GM12872 (cell line): ENCODE measurements at regions not wholly inside any gene's neighbourhood (a gene's known extent, or its start where the extent isn't known, plus 50 kb on each side); places are given as distances from the start of the nearest gene placed in this dataset.

Experiments
- CTCF ChIP-seq: IDR thresholded peaks from 3 replicates; pipeline ENCODE4 v1.5.1; 2011; ENCODE audit warnings: low read depth, mild to moderate bottlenecking, low read length, moderate library complexity; ENCODE audit not compliant: insufficient read depth

- no peak for TF ChIP-seq CTCF
Observed at GRCh38 chr12:123059500-123059899, 79.0 kb downstream of the ARL6IP4 start.

- TF ChIP-seq CTCF = no peak
Observed at GRCh38 chr12:123058980-123059379, 78.5 kb downstream of the ARL6IP4 start.

GRCh38 chr12:123058481-123058880 lies 78.0 kb downstream of the ARL6IP4 start:
- TF ChIP-seq CTCF = no peak

GRCh38 chr12:123057513-123058265 lies 77.2 kb downstream of the ARL6IP4 start:
- no peak for TF ChIP-seq CTCF

GRCh38 chr12:123056709-123057108 lies 76.2 kb downstream of the ARL6IP4 start:
- TF ChIP-seq CTCF = no peak

GRCh38 chr12:123056053-123056452 lies 75.6 kb downstream of the ARL6IP4 start:
- no peak for TF ChIP-seq CTCF

- no peak for TF ChIP-seq CTCF
Observed at GRCh38 chr12:123055281-123055766, 74.8 kb downstream of the ARL6IP4 start.
